Germinal center (tissue), 1 donor: ENCODE measurements at regions not wholly inside any gene's neighbourhood (a gene's known extent, or its start where the extent isn't known, plus 50 kb on each side); places are given as distances from the start of the nearest gene placed in this dataset.
"Not testable (repeated sequence)": the region's sequence is repeated elsewhere in the genome, so short reads cannot be mapped to it uniquely, and the experiment has no call there.

Experiments used
- DNase-seq: peaks from one replicate; pipeline ENCODE4 v3.0.0; 2012; ENCODE audit warnings: mixed read lengths, low spot score

- DNase-seq, result not testable (repeated sequence)
Observed at GRCh38 chrX:128606357-128606756, 554.2 kb upstream of the ACTRT1 start.

GRCh38 chrX:128601706-128602105, 549.5 kb upstream of the ACTRT1 start:
- no peak for DNase-seq

GRCh38 chrX:128599632-128600031, 547.4 kb upstream of the ACTRT1 start:
- no peak for DNase-seq

- no peak for DNase-seq
Observed at GRCh38 chrX:128582036-128582435, 529.8 kb upstream of the ACTRT1 start.

- DNase-seq, result no peak
Observed at GRCh38 chrX:128581615-128582014, 529.4 kb upstream of the ACTRT1 start.

- no peak for DNase-seq
Observed at GRCh38 chrX:128543114-128543513, 490.9 kb upstream of the ACTRT1 start.

- DNase-seq, result no peak
Observed at GRCh38 chrX:128518508-128518907, 466.3 kb upstream of the ACTRT1 start.

GRCh38 chrX:128517691-128518090, 465.5 kb upstream of the ACTRT1 start:
- no peak for DNase-seq

- no peak for DNase-seq
Observed at GRCh38 chrX:128504496-128504895, 452.3 kb upstream of the ACTRT1 start.

GRCh38 chrX:128464116-128464515, 411.9 kb upstream of the ACTRT1 start:
- no peak for DNase-seq

- DNase-seq, result no peak
Observed at GRCh38 chrX:128460835-128461234, 408.6 kb upstream of the ACTRT1 start.

- no peak for DNase-seq
Observed at GRCh38 chrX:128458888-128459287, 406.7 kb upstream of the ACTRT1 start.

- DNase-seq, result no peak
Observed at GRCh38 chrX:128457674-128458073, 405.5 kb upstream of the ACTRT1 start.

- no peak for DNase-seq
Observed at GRCh38 chrX:128439159-128439558, 387.0 kb upstream of the ACTRT1 start.

- DNase-seq, result no peak
Observed at GRCh38 chrX:128438082-128438481, 385.9 kb upstream of the ACTRT1 start.

- DNase-seq, result no peak
Observed at GRCh38 chrX:128436397-128437103, 384.3 kb upstream of the ACTRT1 start.

GRCh38 chrX:128425546-128425945, 373.3 kb upstream of the ACTRT1 start:
- DNase-seq, result no peak

GRCh38 chrX:128408842-128409241, 356.6 kb upstream of the ACTRT1 start:
- DNase-seq, result no peak

- no peak for DNase-seq
Observed at GRCh38 chrX:128396601-128397000, 344.4 kb upstream of the ACTRT1 start.

GRCh38 chrX:128383846-128384245, 331.6 kb upstream of the ACTRT1 start:
- DNase-seq, result not testable (repeated sequence)

GRCh38 chrX:128365492-128365891, 313.3 kb upstream of the ACTRT1 start:
- DNase-seq, result no peak

- DNase-seq, result no peak
Observed at GRCh38 chrX:128335671-128336070, 283.5 kb upstream of the ACTRT1 start.

- DNase-seq, result no peak
Observed at GRCh38 chrX:128334821-128335220, 282.6 kb upstream of the ACTRT1 start.

GRCh38 chrX:128310912-128311311, 258.7 kb upstream of the ACTRT1 start:
- DNase-seq, result no peak
